ENCODE measurements at regions not wholly inside any gene's neighbourhood (a gene's known extent, or its start where the extent isn't known, plus 50 kb on each side); places are given as distances from the start of the nearest gene placed in this dataset.

DNA sequence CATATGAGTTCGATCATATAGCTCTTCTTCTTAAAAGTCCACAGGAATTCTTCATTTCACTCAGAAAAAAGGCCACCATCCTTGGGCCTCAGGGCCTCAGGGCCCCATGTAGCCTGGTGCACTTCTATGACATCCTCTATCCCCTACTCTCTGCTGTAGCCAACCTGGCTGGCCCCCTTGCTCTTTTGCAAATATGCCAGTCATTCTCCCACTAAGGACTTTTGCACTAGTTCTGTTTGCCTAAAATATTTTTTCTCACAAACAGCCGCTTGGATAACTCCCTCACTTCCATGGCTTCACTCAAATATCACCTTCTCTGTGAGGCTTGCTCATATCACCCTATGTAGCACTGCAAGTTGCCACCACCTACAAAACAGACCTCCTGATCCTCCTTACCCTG is 604.7 kb upstream of the JAG1 start:
- TF ChIP-seq, protein P1, sequence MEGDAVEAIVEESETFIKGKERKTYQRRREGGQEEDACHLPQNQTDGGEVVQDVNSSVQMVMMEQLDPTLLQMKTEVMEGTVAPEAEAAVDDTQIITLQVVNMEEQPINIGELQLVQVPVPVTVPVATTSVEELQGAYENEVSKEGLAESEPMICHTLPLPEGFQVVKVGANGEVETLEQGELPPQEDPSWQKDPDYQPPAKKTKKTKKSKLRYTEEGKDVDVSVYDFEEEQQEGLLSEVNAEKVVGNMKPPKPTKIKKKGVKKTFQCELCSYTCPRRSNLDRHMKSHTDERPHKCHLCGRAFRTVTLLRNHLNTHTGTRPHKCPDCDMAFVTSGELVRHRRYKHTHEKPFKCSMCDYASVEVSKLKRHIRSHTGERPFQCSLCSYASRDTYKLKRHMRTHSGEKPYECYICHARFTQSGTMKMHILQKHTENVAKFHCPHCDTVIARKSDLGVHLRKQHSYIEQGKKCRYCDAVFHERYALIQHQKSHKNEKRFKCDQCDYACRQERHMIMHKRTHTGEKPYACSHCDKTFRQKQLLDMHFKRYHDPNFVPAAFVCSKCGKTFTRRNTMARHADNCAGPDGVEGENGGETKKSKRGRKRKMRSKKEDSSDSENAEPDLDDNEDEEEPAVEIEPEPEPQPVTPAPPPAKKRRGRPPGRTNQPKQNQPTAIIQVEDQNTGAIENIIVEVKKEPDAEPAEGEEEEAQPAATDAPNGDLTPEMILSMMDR (IDR thresholded peaks at IDR 0.05) = no peak
- TF ChIP-seq POLR2A (IDR thresholded peaks at IDR 0.05) = no peak
